Natural killer cell (primary cell): ENCODE measurements at regions not wholly inside any gene's neighbourhood (a gene's known extent, or its start where the extent isn't known, plus 50 kb on each side); places are given as distances from the start of the nearest gene placed in this dataset.

Experiments
- ATAC-seq, 3 donors: fragments of 150-1000 bp in 2 of 3; fragments of 200-7000 bp in 1 of 3; cut with Tn5 transposase; 1 replicate in 1 of 3; 2 replicates in 2 of 3; pipeline ENCODE4 v1.10.0; 2021; ENCODE audit warnings: mild to moderate bottlenecking in 2 of 3, moderate library complexity in 2 of 3
- DNase-seq, 2 donors: peaks; one replicate each; pipeline versions ENCODE4 v3.0.0 to v3.0.0-alpha.2; 2013 to 2021; ENCODE audit warnings: mixed read lengths in 1 of 2
- H3K27ac ChIP-seq: one replicate; pipeline ENCODE4 v1.5.1; 2013; ENCODE audit warnings: mild to moderate bottlenecking, low read length
- H3K27me3 ChIP-seq: one replicate; pipeline ENCODE4 v1.6.1; 2013; ENCODE audit warnings: low read length; ENCODE audit not compliant: control insufficient read depth, insufficient read depth
- H3K36me3 ChIP-seq: one replicate; pipeline ENCODE4 v1.6.1; 2013; ENCODE audit warnings: low read length; ENCODE audit not compliant: control insufficient read depth, insufficient read depth
- H3K4me1 ChIP-seq: one replicate; pipeline ENCODE4 v1.6.1; 2013; ENCODE audit warnings: low read length; ENCODE audit not compliant: control insufficient read depth, insufficient read depth
- H3K4me3 ChIP-seq: one replicate; pipeline ENCODE4 v1.5.1; 2013; ENCODE audit warnings: low read length
- H3K9me3 ChIP-seq: one replicate; pipeline ENCODE4 v1.6.1; 2013; ENCODE audit warnings: low read length; ENCODE audit not compliant: control insufficient read depth, insufficient read depth
- H3K27ac Mint-ChIP-seq, 2 donors: one replicate each; pipeline ENCODE4 v1.8.0; 2022; ENCODE audit warnings: mild to moderate bottlenecking in 2 of 2, mixed read lengths in 2 of 2, moderate library complexity in 1 of 2
- H3K27me3 Mint-ChIP-seq, 2 donors: one replicate each; pipeline ENCODE4 v1.8.0; 2022; ENCODE audit warnings: low read depth in 2 of 2, mixed read lengths in 2 of 2
- H3K36me3 Mint-ChIP-seq: one replicate; pipeline ENCODE4 v1.8.0; 2022; ENCODE audit warnings: mixed read lengths
- H3K4me1 Mint-ChIP-seq, 2 donors: one replicate each; pipeline ENCODE4 v1.8.0; 2022; ENCODE audit warnings: mixed read lengths in 2 of 2
- H3K4me3 Mint-ChIP-seq: one replicate; pipeline ENCODE4 v1.8.0; 2022; ENCODE audit warnings: mild to moderate bottlenecking, moderate library complexity, mixed read lengths
- H3K9me3 Mint-ChIP-seq, 2 donors: one replicate each; pipeline ENCODE4 v1.8.0; 2022; ENCODE audit warnings: mixed read lengths in 2 of 2
- CTCF ChIP-seq: fragments of 200-600 bp; IDR thresholded peaks from one replicate; pipeline ENCODE4 v1.8.0; 2022; ENCODE audit warnings: antibody characterized with exemption
- WGBS: methylation state at CpG from one replicate; pipeline ENCODE4 v1.1.7; 2013; ENCODE audit warnings: missing lambda C conversion rate; ENCODE audit not compliant: insufficient coverage; 5-methylcytosine and 5-hydroxymethylcytosine counted together
- intact Hi-C: fragments of 100-400 bp; cut with micrococcal nuclease; formaldehyde crosslinking; loops from one replicate; pipeline ENCODE4 v1.14.2; 2022

- H3K36me3 Mint-ChIP-seq = no peaks in the 10 kb centered on the region
- DNase-seq (peak in 1 of 2 donors; percentile 23), ATAC-seq (no peak)
- Histone ChIP-seq H3K4me1 (no peaks in the 10 kb centered on the region), H3K9me3 (no peaks in the 10 kb centered on the region), H3K27ac (no peak overlapping the region), H3K36me3 (no peaks in the 10 kb centered on the region), H3K4me3 (no peak overlapping the region), H3K27me3 (peaks cover 6% of the 10 kb centered on the region)
- H3K4me3 Mint-ChIP-seq = no peak overlapping the region
- H3K27ac Mint-ChIP-seq = no peak overlapping the region
- intact Hi-C loops = no loop called here
- H3K27me3 Mint-ChIP-seq = peaks cover 52 to 56% of the 10 kb centered on the region in 2 donors
- WGBS = 3% methylated on average over 59 of the region's 59 CpGs
- TF ChIP-seq CTCF = no peak
- peaks cover 0 to 4% of the 10 kb centered on the region in 2 donors for H3K4me1 Mint-ChIP-seq
- H3K9me3 Mint-ChIP-seq = no peaks in the 10 kb centered on the region
Observed at GRCh38 chr1:181318022-181318857, 165.1 kb upstream of the CACNA1E start.

- Histone ChIP-seq H3K27me3 (peaks cover 6% of the 10 kb centered on the region), H3K36me3 (no peaks in the 10 kb centered on the region), H3K27ac (no peak overlapping the region), H3K4me1 (no peaks in the 10 kb centered on the region), H3K9me3 (no peaks in the 10 kb centered on the region), H3K4me3 (no peak overlapping the region)
- no peak for TF ChIP-seq CTCF
- no peak for ATAC-seq
- H3K4me3 Mint-ChIP-seq = no peak overlapping the region
- no peak overlapping the region for H3K27ac Mint-ChIP-seq
- H3K9me3 Mint-ChIP-seq = no peaks in the 10 kb centered on the region
- no peaks in the 10 kb centered on the region for H3K36me3 Mint-ChIP-seq
- peaks cover 0 to 4% of the 10 kb centered on the region in 2 donors for H3K4me1 Mint-ChIP-seq
- WGBS = 13% methylated on average over 12 of the region's 12 CpGs
- no peak for DNase-seq
- H3K27me3 Mint-ChIP-seq = peaks cover 57 to 58% of the 10 kb centered on the region in 2 donors
- intact Hi-C loops = no loop called here
Observed at GRCh38 chr1:181318858-181319235, 164.5 kb upstream of the CACNA1E start.

GRCh38 chr1:181319907-181320306, 163.4 kb upstream of the CACNA1E start:
- Mint-ChIP-seq H3K27ac (no peak overlapping the region), H3K4me1 (peaks cover 0 to 4% of the 10 kb centered on the region in 2 donors), H3K4me3 (no peak overlapping the region), H3K9me3 (no peaks in the 10 kb centered on the region), H3K27me3 (peaks cover 53 to 54% of the 10 kb centered on the region in 2 donors), H3K36me3 (no peaks in the 10 kb centered on the region)
- DNase-seq (no peak), ATAC-seq (no peak)
- Histone ChIP-seq H3K4me1 (no peaks in the 10 kb centered on the region), H3K9me3 (no peaks in the 10 kb centered on the region), H3K27me3 (peaks cover 6% of the 10 kb centered on the region), H3K27ac (no peak overlapping the region), H3K4me3 (no peak overlapping the region), H3K36me3 (no peaks in the 10 kb centered on the region)
- no peak for TF ChIP-seq CTCF
- 72% methylated on average over 3 of the region's 3 CpGs for WGBS
- intact Hi-C loops = no loop called here
